ENCODE measurements at regions not wholly inside any gene's neighbourhood (a gene's known extent, or its start where the extent isn't known, plus 50 kb on each side); places are given as distances from the start of the nearest gene placed in this dataset.

DNA sequence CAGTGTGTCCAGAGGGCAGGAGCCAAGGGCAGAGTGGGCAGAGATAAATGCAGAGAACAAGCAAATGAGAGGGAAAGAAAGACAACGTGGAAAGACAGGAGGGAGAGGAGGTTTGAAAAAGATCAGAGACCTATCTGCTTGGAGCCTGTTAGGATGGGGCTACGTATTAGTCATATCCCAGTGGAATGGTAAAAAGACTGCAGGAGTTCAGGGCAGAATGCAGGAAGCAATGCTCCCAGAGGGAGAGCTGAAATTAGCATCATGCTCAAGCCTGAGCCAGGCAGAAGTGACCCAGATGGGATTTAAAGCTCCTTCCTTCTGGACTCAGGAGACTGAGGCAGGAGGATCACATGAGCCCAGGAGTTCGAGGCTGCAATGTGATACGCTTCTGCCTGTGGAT lies 261.3 kb upstream of the CHRM3 start:
- Histone ChIP-seq H3K9me3 (ENCODE audit: control insufficient read depth, insufficient read depth, low read depth, low read length) (no peaks in the 10 kb centered on the region), H3K27ac (ENCODE audit: extremely low read depth, low read depth, low read length) (no peak overlapping the region), H3K36me3 (ENCODE audit: control insufficient read depth in 2 of 2, insufficient read depth in 1 of 2, low read length in 2 of 2) (no peaks in the 10 kb centered on the region), H3K4me1 (ENCODE audit: control insufficient read depth, insufficient read depth, low read length) (peaks cover 7% of the 10 kb centered on the region; the same call in 1 of the 2 replicates), H3K4me3 (ENCODE audit: low read depth, low read length) (no peak overlapping the region)
- TF ChIP-seq, protein P1, sequence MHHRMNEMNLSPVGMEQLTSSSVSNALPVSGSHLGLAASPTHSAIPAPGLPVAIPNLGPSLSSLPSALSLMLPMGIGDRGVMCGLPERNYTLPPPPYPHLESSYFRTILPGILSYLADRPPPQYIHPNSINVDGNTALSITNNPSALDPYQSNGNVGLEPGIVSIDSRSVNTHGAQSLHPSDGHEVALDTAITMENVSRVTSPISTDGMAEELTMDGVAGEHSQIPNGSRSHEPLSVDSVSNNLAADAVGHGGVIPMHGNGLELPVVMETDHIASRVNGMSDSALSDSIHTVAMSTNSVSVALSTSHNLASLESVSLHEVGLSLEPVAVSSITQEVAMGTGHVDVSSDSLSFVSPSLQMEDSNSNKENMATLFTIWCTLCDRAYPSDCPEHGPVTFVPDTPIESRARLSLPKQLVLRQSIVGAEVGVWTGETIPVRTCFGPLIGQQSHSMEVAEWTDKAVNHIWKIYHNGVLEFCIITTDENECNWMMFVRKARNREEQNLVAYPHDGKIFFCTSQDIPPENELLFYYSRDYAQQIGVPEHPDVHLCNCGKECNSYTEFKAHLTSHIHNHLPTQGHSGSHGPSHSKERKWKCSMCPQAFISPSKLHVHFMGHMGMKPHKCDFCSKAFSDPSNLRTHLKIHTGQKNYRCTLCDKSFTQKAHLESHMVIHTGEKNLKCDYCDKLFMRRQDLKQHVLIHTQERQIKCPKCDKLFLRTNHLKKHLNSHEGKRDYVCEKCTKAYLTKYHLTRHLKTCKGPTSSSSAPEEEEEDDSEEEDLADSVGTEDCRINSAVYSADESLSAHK (tag by site-specific recombination; IDR thresholded peaks at IDR 0.05) = no peak
- TF ChIP-seq KLF8 (tag by site-specific recombination; IDR thresholded peaks at IDR 0.05) (no peak), ZNF174 (tag by site-specific recombination; IDR thresholded peaks at IDR 0.05) (no peak), ZNF664 (tag by site-specific recombination; IDR thresholded peaks at IDR 0.05) (no peak), YY2 (tag by site-specific recombination; IDR thresholded peaks at IDR 0.05) (no peak), YY1 (tag by site-specific recombination; IDR thresholded peaks at IDR 0.05) (no peak), ZNF423 (tag by site-specific recombination; IDR thresholded peaks at IDR 0.05) (no peak)
- TF ChIP-seq, protein P2, sequence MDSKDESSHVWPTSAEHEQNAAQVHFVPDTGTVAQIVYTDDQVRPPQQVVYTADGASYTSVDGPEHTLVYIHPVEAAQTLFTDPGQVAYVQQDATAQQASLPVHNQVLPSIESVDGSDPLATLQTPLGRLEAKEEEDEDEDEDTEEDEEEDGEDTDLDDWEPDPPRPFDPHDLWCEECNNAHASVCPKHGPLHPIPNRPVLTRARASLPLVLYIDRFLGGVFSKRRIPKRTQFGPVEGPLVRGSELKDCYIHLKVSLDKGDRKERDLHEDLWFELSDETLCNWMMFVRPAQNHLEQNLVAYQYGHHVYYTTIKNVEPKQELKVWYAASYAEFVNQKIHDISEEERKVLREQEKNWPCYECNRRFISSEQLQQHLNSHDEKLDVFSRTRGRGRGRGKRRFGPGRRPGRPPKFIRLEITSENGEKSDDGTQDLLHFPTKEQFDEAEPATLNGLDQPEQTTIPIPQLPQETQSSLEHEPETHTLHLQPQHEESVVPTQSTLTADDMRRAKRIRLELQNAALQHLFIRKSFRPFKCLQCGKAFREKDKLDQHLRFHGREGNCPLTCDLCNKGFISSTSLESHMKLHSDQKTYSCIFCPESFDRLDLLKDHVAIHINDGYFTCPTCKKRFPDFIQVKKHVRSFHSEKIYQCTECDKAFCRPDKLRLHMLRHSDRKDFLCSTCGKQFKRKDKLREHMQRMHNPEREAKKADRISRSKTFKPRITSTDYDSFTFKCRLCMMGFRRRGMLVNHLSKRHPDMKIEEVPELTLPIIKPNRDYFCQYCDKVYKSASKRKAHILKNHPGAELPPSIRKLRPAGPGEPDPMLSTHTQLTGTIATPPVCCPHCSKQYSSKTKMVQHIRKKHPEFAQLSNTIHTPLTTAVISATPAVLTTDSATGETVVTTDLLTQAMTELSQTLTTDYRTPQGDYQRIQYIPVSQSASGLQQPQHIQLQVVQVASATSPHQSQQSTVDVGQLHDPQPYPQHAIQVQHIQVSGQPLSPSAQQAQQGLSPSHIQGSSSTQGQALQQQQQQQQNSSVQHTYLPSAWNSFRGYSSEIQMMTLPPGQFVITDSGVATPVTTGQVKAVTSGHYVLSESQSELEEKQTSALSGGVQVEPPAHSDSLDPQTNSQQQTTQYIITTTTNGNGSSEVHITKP (tag by site-specific recombination; IDR thresholded peaks at IDR 0.05) = no peak
- TF ChIP-seq, protein P3, sequence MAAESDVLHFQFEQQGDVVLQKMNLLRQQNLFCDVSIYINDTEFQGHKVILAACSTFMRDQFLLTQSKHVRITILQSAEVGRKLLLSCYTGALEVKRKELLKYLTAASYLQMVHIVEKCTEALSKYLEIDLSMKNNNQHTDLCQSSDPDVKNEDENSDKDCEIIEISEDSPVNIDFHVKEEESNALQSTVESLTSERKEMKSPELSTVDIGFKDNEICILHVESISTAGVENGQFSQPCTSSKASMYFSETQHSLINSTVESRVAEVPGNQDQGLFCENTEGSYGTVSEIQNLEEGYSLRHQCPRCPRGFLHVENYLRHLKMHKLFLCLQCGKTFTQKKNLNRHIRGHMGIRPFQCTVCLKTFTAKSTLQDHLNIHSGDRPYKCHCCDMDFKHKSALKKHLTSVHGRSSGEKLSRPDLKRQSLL (tag by site-specific recombination; IDR thresholded peaks at IDR 0.05) = no peak
- POLR2A ChIA-PET = no interaction called here
- CTCF ChIA-PET = no interaction called here

DNA sequence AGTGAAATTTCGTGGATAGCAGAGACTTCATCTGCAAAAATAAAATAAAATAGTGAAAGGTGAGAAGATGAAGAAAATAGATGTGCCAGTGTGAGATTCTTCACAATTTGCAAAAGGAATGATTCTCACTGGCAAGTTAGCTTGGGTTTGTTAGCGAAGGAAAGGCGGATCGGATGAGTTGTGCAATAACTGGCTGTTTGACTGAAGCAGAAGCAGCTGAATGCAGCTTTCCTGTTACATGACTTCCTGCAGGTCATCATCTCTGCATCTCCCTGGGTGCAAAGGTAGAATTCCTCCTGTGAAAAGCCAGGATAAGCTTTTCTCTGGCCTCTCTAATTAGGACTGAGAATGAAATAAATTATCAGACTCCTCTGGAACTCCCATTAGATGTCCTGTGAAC lies 263.1 kb upstream of the CHRM3 start:
- no peak overlapping the region for H3K27ac ChIP-seq (ENCODE audit: extremely low read depth, low read depth, low read length)
- peaks cover 7% of the 10 kb centered on the region; the same call in 1 of the 2 replicates for H3K4me1 ChIP-seq (ENCODE audit: control insufficient read depth, insufficient read depth, low read length)
- H3K36me3 ChIP-seq (ENCODE audit: control insufficient read depth in 2 of 2, insufficient read depth in 1 of 2, low read length in 2 of 2) = no peaks in the 10 kb centered on the region
- H3K4me3 ChIP-seq (ENCODE audit: low read depth, low read length) = no peak overlapping the region
- ChIA-PET CTCF (no interaction called here), POLR2A (no interaction called here)
- TF ChIP-seq ZNF366 (tag by site-specific recombination; conservative IDR thresholded peaks at IDR 0.05) (no peak), ZNF529 (tag by site-specific recombination; IDR thresholded peaks at IDR 0.05; ENCODE audit: insufficient replicate concordance) (no peak), HOXA7 (CRISPR knock-in tag; IDR thresholded peaks at IDR 0.05; ENCODE audit: borderline replicate concordance) (no peak), ZNF423 (tag by site-specific recombination; IDR thresholded peaks at IDR 0.05) (no peak), ZNF175 (tag by site-specific recombination; IDR thresholded peaks at IDR 0.05) (no peak), ZNF555 (tag by site-specific recombination; conservative IDR thresholded peaks at IDR 0.05) (no peak), ZNF169 (tag by site-specific recombination; IDR thresholded peaks at IDR 0.05) (no peak), ZSCAN16 (tag by site-specific recombination; IDR thresholded peaks at IDR 0.05) (no peak), TRIM28 (IDR thresholded peaks at IDR 0.05; ENCODE audit: borderline replicate concordance, low read length) (no peak), KLF8 (tag by site-specific recombination; IDR thresholded peaks at IDR 0.05) (no peak), GLIS2 (tag by site-specific recombination; IDR thresholded peaks at IDR 0.05) (no peak), ZNF677 (tag by site-specific recombination; IDR thresholded peaks at IDR 0.05) (no peak), ZNF19 (tag by site-specific recombination; IDR thresholded peaks at IDR 0.05; ENCODE audit: low read depth) (no peak)
- TF ChIP-seq, protein P3 (tag by site-specific recombination; IDR thresholded peaks at IDR 0.05) = no peak
- H3K9me3 ChIP-seq (ENCODE audit: control insufficient read depth, insufficient read depth, low read depth, low read length) = no peaks in the 10 kb centered on the region
